ENCODE measurements at regions not wholly inside any gene's neighbourhood (a gene's known extent, or its start where the extent isn't known, plus 50 kb on each side); places are given as distances from the start of the nearest gene placed in this dataset.

DNA sequence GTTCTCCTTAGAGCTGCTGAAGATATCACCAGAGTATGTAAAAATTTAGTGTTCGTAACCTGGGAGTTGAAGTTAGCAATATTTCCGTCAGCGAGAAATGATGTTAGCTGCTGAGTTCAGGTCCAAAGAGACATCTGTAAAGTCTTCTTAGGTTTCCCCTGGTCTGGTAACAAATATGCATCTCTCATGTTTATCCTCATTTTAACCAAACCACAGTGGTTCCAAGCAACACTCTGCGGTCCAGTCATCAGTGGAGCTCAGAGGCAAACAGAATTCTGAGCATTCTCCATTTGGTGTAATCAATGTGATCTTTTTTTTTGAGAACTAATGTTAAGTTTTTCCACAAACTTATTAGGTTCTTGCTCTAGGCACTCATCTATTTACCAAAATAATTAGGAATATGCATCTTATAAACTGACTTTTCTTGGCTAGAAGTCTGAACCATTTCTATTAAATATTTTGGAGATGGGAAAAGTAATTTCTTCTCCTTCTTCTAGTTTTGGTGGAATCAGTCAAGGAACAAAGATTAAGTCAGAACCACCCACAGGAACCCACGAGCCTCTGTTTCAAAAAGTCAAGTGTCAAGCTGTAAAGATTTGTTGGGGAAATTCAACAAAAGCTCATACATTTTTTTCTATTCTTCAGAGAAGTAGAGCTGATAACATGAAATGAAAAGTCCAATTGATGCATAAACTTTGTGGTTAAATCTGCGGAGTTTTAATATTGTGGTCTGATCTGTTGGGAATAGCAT lies 64.7 kb downstream of the IFNG start:
- CTCF ChIA-PET: no interaction called here
- no peak overlapping the region for H3K4me3 Mint-ChIP-seq (ENCODE audit: low read depth, unreplicated experiment)
- H3K4me1 Mint-ChIP-seq (ENCODE audit: low read depth, unreplicated experiment): no peaks in the 10 kb centered on the region
- no peaks in the 10 kb centered on the region for H3K36me3 Mint-ChIP-seq (ENCODE audit: insufficient read depth, unreplicated experiment)
- intact Hi-C loops (cut with micrococcal nuclease; ENCODE audit: unreplicated experiment): no loop called here
- peaks cover 2% of the 10 kb centered on the region for H3K9me3 Mint-ChIP-seq (ENCODE audit: low read depth, unreplicated experiment)
- no peak for DNase-seq
- H3K27ac Mint-ChIP-seq (ENCODE audit: unreplicated experiment): no peak overlapping the region
- no TSS peak for BruUV-seq (replicated peaks)
- peaks cover 56% of the 10 kb centered on the region for H3K27me3 Mint-ChIP-seq (ENCODE audit: unreplicated experiment)
- TF ChIP-seq, protein P1, sequence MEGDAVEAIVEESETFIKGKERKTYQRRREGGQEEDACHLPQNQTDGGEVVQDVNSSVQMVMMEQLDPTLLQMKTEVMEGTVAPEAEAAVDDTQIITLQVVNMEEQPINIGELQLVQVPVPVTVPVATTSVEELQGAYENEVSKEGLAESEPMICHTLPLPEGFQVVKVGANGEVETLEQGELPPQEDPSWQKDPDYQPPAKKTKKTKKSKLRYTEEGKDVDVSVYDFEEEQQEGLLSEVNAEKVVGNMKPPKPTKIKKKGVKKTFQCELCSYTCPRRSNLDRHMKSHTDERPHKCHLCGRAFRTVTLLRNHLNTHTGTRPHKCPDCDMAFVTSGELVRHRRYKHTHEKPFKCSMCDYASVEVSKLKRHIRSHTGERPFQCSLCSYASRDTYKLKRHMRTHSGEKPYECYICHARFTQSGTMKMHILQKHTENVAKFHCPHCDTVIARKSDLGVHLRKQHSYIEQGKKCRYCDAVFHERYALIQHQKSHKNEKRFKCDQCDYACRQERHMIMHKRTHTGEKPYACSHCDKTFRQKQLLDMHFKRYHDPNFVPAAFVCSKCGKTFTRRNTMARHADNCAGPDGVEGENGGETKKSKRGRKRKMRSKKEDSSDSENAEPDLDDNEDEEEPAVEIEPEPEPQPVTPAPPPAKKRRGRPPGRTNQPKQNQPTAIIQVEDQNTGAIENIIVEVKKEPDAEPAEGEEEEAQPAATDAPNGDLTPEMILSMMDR (IDR thresholded peaks at IDR 0.05; ENCODE audit: unreplicated experiment): no peak

DNA sequence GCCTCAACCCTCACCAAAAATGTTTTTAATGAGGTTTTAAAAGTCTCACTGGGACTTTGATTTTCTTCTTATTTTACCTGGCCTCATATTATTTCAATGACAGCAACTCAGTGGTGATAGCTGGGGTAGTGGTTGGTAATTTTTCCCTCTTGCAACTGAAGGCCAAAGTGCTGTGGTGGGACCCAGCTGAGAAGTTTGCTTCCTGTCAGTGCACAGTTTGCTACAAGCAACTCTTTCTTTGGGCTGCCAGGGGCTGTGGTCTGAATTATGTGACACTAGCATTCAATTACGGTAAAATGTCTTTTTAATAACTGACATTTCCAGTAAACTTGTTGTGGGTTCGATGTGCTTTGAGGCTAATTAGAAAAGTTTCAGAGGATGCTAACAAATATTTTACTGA lies 65.3 kb downstream of the IFNG start:
- peaks cover 53% of the 10 kb centered on the region for H3K27me3 Mint-ChIP-seq (ENCODE audit: unreplicated experiment)
- intact Hi-C loops (cut with micrococcal nuclease; ENCODE audit: unreplicated experiment): no loop called here
- H3K27ac Mint-ChIP-seq (ENCODE audit: unreplicated experiment): no peak overlapping the region
- CTCF ChIA-PET: no interaction called here
- no TSS peak for BruUV-seq (replicated peaks)
- no peak for DNase-seq
- H3K9me3 Mint-ChIP-seq (ENCODE audit: low read depth, unreplicated experiment): peaks cover 4% of the 10 kb centered on the region
- H3K4me3 Mint-ChIP-seq (ENCODE audit: low read depth, unreplicated experiment): no peak overlapping the region
- TF ChIP-seq, protein P1 (IDR thresholded peaks at IDR 0.05; ENCODE audit: unreplicated experiment): no peak
- no peaks in the 10 kb centered on the region for H3K36me3 Mint-ChIP-seq (ENCODE audit: insufficient read depth, unreplicated experiment)
- no peaks in the 10 kb centered on the region for H3K4me1 Mint-ChIP-seq (ENCODE audit: low read depth, unreplicated experiment)

DNA sequence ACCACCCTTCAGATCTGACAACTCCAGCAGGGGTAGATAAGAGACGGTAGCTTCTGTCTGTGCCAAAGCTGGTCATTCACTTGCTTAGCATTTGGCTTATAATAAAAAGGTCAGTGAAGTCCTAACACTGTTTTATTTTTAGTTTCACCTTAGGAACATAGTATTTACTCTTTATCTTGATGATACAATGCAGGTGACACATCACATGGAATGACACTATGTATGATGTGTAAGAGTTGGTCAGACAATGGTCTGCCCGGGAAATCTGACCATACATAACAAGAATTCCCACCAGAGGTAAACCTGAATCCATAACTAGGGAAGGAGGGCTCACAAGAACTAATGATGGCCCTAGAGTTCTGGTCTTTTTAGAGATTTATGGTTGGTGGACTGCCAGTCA lies 66.6 kb downstream of the IFNG start:
- H3K4me3 Mint-ChIP-seq (ENCODE audit: low read depth, unreplicated experiment): no peak overlapping the region
- H3K9me3 Mint-ChIP-seq (ENCODE audit: low read depth, unreplicated experiment): peaks cover 4% of the 10 kb centered on the region
- no peaks in the 10 kb centered on the region for H3K36me3 Mint-ChIP-seq (ENCODE audit: insufficient read depth, unreplicated experiment)
- CTCF ChIA-PET: interaction anchor here (1.0 kb wide), 1 partner anchor 21 kb away, joined by 3 read pairs; no protein-coding TSS in a partner anchor
- H3K4me1 Mint-ChIP-seq (ENCODE audit: low read depth, unreplicated experiment): no peaks in the 10 kb centered on the region
- no TSS peak for BruUV-seq (replicated peaks)
- DNase-seq: no peak
- TF ChIP-seq, protein P1 (IDR thresholded peaks at IDR 0.05; ENCODE audit: unreplicated experiment): no peak
- intact Hi-C loops (cut with micrococcal nuclease; ENCODE audit: unreplicated experiment): no loop called here
- no peak overlapping the region for H3K27ac Mint-ChIP-seq (ENCODE audit: unreplicated experiment)
- H3K27me3 Mint-ChIP-seq (ENCODE audit: unreplicated experiment): peaks cover 51% of the 10 kb centered on the region

DNA sequence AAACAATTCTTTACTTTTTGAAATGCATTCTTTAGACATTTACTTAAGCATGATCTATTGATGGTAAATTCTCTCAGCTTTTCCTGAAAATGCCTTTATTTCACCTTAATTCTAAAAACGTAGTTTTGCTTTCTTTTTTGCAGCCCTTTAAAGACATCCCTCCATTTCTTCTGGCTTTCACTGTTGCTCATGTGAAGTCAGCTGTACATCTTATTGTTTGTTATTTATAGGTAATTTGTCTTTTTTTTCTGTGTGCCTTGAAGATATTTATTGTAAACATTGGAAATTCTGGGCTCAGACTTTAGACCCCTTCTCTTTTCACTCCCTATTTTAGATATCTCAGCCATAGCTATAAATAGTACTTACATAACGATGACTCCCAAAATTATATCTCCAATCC lies 70.4 kb downstream of the IFNG start:
- no peak for DNase-seq
- TF ChIP-seq, protein P1 (IDR thresholded peaks at IDR 0.05; ENCODE audit: unreplicated experiment): no peak
- intact Hi-C loops (cut with micrococcal nuclease; ENCODE audit: unreplicated experiment): no loop called here
- Mint-ChIP-seq H3K9me3 (ENCODE audit: low read depth, unreplicated experiment) (peaks cover 4% of the 10 kb centered on the region), H3K27me3 (ENCODE audit: unreplicated experiment) (peaks cover 59% of the 10 kb centered on the region), H3K4me3 (ENCODE audit: low read depth, unreplicated experiment) (no peak overlapping the region), H3K4me1 (ENCODE audit: low read depth, unreplicated experiment) (no peaks in the 10 kb centered on the region), H3K36me3 (ENCODE audit: insufficient read depth, unreplicated experiment) (no peaks in the 10 kb centered on the region), H3K27ac (ENCODE audit: unreplicated experiment) (no peak overlapping the region)
- CTCF ChIA-PET: no interaction called here
- BruUV-seq (replicated peaks): no TSS peak
